Activated T-cell treated with anti-CD3 and anti-CD28 coated beads, Interleukin-2, amount 50 U/mL, for 48 hours (primary cell): ENCODE measurements at regions not wholly inside any gene's neighbourhood (a gene's known extent, or its start where the extent isn't known, plus 50 kb on each side); places are given as distances from the start of the nearest gene placed in this dataset.

Source experiments
- DNase-seq, 2 experiments: peaks; one replicate each; pipeline ENCODE4 v3.0.0-alpha.2; 2020

DNA sequence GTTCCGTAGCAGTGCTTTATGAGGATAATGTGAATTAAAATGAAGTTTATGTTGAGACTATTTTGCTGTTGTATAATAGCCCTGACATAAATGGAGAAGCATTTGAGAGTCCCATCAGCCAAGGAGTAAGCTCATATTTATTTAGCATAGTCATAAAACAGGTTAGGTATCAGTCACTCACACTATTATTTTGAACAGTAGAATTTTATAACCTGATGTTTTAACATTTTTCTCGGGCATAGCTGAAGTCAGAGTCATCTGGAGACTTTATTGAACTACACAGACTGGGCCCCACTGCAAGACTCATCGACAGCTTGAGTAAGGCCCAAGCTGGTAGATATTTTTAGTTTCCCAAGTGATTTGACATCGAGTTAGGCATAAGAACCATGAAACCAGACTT lies 620.3 kb upstream of the WWC1 start:
- no peak for DNase-seq

DNA sequence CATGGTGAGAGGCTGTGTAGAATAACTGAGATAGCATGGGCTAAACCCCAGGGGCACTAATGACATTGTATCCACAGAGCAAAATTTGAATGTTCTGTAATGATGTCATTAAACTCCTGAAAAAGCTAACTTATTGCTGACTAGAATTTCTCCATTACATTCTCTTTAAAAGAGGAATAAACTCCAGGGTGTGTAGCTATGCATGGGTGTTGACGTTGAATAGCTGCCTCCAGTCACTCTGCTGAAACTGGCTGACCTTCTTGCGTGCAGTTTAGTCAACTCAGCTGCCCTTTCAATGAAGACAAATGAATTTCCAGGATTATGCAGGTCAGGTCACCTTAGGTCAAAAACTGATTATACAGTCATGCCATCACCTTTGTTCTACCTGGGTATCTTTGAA lies 617.5 kb upstream of the WWC1 start:
- no peak for DNase-seq

DNA sequence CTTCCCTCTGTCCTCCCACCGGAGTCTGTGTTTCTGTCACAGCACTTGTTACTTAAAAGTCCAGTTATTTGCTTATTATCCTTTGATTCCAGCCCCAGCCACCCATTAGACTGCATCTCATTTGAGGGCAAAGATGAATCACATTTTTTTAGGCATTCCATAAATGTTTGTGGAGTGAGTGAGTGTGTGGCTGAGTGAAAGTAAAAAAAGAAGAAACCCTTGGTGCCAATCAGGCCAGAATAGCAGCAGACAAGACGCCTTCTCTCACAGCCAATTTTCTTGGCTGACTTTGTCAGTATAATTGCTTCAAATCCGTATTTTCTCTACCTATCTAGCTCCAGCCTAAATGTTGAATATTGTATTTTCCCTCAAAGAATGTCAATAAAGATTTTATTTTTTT lies 613.0 kb upstream of the WWC1 start:
- no peak for DNase-seq

DNA sequence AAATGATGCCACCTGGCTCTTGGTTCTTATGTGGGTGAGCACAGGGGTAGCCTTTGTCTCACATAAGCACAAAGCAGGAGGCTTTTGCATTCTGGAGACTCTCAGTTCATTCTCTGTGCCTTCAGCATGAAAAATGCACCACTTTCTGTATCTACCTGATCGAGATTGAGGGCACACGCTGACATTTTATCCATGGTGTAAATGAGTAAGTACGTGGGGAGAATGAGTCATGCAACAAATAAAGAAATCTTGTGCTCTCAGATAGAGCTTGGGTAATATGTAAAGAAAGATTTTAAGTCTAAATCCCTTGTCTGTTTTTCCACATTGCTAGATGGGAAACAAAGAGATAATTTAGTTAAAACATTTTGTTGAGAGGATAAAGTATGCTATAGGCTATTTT lies 607.2 kb upstream of the WWC1 start:
- DNase-seq: no peak

DNA sequence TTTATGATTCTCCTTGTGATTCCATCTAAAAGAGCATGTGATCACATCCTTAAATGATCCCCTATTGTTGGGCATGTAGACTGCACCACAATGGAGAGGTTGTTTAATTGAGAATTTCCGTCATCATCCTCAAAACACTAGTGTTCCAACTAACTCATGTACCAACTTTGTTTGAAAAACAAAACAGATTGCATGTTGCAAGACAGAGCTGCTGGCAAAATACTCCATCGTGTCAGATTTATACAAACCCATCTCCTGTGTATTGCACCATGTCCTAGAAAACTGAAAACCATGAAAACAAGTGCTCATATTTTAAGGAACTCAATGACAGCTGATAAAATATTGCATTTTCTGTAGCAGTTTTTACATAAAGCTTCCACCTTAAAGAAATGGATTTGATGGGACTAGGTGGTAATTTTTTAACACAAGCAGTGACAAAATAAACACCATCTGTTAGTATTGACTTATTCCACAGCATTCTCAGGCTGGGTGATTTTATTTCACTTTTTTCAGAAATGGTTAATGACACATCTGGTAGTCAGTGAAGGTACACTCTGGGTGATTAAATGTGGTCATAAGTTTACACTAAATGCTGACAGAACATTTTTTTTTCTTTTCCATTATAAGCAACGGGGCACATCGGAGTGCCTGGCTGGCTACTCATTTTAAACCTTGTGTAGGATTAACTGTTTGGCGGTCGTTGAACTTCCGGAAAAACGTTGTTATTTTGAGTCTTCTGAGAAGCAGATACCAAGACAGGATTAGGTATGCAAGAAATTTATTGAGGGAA lies 602.9 kb upstream of the WWC1 start:
- DNase-seq: no peak

DNA sequence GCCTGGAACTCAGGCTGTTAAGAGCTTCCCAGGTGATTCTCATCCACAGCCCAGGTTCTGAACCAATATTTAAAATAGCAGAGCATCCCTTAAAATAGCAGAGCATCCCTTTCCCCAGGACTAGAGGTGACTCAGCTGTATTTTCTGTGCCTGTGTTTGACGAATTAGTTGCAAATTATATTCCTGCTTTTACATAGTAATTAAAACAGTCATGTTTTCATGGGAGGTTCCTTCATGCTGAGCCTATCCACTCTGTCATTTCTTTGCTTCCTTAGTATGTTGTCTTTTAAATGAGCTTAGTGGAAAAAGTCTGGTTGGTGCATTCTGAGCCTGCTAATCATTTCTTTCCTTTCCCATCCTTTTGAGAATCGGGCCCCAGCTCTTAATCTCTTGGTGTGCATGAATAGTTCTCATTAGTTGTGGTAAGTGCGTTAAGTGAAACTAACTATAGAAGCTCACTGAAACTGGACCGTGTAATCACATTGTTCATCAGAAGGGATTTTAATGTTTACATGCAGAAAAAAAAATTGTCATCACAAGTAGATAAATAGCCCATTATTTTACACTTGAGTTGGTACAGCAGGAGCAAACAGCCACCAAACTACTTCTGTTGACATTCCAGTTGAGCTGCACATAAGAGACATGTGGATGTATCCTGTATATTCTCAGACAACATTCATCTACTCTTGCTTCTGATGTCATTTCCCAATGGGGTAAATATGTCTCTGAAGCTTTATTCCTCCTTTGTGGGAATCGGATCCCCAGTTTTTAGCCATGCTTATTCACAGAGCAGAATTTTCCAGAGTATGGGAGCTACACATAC lies 596.9 kb upstream of the WWC1 start:
- no peak for DNase-seq

DNA sequence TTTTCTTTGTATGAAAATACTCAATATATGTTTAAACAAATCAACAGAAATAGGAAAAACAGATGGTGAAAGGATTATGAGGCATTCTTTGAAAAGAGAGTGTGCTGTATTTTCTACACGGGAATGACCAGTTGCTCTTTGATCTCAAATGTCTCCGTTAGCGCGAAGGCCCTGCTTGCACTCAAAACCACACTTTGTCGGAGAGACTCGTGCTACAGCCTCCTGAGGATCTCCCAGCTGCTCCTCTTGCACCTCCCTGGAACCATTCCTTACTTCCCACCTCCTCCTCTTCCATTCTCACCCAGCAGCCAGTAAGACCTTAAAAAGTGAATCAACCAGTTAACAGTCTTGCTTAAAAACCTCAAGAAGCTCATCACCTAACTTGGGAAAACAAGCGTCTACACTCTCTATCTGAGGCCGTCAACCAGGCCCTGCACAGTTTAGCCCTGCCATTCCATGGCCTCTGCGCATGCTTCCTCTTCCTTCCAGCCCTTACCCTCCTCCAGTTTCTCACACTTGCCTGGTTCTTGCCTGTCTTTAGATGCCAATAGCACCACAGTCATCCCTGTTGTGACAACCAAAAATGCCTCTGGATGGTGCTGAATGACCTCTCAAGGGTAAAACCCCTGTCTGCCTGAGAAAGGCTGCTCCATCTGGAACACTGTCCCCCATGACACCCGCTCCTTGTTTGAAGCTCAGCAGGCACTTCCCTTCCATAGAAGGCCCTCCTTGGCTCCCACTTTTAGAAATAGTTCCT lies 594.7 kb upstream of the WWC1 start:
- no peak for DNase-seq

DNA sequence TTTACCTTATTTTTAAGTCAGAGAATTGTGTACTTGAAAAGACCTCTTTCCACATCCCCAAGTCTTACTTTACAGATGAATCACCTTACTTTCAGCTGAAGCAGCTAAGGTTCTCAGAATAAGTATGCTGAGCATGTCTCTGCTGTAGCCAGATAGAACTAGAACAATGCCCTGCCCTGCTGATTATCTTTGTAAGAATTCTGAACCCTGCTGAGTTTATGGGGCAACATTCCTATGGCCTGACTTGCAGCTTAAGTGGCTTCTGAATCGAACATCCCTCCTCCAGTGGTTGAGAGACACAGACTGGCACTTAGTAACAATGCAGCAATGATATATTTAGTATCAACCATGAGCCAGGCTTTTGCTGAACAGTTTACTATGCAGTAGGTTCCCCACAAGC lies 592.0 kb upstream of the WWC1 start:
- no peak for DNase-seq

DNA sequence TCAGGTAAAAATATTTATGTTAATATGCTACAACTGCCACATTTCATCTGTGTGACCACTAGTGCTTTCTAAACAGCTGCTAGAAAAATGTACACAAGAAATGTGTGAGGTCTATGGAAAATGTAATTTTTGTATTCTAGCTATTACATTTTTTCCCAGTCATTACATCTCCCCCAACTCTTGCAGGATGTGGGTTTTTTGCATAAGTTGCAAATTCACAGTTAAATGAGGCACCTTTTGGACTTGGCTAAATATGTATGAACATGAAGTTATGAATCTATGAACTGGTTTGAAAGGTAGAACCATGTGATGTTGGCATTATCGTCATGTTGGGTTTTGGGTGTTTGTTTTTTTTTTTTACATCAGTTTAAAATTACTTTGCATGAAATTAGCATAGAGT lies 590.4 kb upstream of the WWC1 start:
- DNase-seq: no peak

DNA sequence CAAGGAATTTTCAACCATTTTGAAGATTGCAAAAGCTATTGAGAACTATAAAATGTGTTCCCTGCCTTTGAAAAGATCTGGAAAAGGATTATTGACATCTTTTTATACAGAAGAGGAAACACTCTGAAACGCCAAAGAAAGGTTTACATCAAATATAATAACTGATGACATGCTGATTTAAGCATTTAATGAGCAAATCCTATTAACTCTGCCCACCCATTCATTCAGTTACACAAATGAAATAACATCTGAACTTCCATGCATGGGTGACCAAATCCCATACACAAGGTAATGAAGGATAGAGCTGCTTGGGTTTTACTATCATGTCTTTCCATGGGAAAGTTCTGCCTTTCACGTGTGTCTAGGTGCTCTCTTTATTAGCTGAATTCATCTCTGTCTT lies 589.4 kb upstream of the WWC1 start:
- no peak for DNase-seq

DNA sequence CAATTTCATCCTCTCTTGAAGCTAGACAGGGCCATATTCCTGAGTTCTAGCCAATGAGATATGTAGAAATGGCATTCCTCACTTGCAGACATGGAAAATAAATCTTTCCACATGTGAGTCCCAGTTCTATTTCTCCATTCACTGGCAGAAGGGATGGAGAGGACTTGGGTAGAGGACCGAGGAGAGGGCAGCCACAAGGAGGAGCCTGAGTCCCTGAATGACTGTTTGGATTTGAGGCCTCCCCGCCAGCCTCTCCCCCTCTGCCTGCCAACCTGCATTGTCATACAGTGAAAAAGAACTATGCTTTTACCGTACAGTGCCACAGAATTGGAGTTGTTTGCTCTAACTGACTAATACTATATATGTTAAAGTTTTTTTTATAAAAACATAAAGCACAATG lies 583.0 kb upstream of the WWC1 start:
- DNase-seq: no peak

DNA sequence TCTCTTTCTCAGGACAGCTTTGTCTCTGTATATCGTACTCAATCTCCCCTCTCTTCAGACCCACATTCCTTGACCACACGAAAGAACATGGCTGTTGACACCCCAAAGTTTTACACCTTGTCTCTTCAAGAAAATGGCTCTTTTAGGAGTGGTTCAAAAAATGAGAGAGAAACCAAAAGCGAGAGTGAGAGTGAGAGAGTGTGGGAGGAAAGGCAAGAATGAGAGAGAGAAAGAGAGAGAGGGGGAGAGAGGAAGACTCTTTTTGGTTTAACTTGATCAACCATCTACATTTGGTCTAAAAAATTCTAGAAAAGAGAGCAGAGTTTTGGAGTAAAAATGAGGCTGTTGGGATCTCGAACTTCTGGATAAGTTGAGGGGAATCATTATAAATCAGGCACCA lies 581.8 kb upstream of the WWC1 start:
- DNase-seq: no peak

DNA sequence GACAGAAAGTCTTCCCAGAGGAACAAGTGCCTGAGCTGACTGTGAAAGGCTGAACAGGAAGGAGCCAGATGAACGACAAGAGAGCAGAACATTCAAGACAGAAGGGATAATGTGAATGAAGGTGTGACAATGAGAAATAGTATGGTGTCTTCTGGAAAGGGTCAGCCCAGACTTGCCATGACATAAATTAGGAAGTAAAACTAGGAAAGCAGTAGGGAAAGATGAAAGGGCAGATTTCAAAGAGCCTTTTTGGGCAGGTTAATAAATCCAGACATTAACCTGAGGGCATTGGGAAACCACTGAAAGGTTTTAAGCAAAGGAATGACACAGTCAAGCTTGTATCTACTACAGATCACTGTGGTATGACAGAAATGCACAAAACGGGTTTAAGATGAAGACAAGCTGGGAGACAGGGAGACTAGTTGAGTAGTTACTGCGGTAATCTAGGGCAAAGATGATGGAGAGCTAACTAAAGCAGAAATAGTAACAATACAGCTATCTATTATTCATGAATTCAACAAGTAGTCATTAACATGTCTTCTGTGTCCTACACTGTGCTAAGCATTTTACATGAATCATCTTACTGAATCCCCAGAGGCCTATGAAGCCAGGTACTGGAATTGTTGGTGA lies 580.9 kb upstream of the WWC1 start:
- DNase-seq: no peak

DNA sequence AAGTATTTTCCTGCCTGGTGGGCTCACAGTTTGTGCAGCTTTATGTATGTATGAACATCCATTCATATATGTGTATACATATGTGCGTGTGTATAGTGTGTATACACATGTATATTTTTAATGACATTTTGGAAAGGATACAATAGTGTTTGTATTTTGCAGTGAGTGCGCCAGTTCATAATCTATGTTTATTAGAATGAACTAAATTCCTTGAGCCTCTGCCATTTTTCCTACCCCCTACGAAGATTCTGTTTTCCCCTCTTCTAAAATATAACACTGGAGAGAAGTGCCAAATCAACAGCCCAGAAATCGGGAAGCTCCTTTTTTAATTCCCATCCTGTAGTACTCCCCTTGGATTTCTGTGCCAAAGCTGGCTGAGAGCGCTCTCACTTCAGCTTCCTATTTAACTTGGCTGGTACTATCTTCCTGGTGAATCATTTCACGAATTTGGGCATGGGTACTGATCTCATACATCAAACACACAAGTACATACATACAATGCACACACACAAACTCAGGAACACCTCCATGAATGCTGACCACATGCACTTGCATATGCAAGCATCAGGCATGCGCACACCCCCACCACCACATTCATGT lies 578.4 kb upstream of the WWC1 start:
- no peak for DNase-seq

DNA sequence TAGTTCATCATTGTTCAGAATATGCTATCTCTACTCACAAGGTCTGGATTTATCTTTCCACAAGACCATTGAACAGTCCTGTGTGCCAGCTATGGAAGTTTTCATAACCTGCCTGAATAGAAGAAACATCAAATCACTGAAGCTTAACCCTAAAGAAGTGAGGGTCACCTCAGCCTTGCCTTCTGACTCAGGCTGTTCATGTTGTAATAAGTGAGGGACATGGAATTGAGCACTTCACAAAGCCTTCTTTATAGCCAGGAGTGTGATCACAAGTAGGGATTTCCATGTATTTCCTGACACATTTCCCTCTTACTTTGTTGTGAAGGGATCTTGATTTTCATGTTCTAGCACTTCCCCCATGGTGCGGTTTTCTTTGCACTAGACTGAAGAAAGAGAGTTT lies 577.5 kb upstream of the WWC1 start:
- no peak for DNase-seq

DNA sequence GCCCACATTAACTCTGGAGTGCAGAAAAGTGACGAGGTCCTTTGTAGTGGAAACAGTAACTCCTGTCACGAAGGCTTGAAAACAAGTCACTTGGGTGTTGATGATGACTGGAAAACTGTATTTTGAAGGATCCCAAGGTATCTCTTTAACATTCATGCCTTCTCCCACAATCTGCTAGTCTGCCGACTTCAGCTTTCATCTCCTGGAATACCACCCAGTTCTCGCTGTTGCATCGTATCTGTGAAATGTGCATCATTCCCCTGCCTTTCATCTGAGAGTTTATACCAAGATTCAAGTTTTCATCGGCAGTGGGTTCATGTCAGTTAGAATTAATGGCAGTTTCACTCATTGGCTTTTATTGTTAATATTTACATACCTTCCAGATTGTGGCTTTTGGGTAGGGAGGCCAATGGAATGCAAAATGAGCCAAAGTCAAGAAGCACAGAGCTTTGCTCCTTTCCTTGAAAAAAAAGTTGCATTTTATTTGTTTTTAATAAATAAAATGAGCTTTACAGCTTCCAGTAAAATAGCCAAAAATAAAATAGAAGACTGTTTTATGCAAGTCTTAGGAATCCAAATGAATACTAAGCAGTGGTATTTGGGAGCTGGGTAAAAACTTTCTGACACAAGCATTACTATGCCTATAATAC lies 575.2 kb upstream of the WWC1 start:
- DNase-seq: no peak

DNA sequence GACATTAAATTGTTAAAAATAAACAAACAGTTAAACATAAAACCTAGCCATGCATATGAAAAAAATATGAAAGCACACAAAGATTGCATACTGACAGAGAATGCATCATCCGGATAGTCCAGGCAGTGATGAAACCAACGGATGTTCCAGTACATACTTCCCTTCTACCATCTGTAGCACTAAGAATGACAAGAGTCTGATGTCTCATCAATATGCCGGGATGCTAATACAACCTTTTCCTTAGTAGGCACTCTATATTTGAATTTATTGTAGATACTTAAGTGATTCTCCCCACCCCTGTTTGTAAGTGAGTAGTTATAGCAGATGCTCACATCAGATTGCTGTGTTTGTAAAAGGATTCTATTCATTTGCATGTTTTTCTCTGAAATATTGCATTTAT lies 571.2 kb upstream of the WWC1 start:
- no peak for DNase-seq

DNA sequence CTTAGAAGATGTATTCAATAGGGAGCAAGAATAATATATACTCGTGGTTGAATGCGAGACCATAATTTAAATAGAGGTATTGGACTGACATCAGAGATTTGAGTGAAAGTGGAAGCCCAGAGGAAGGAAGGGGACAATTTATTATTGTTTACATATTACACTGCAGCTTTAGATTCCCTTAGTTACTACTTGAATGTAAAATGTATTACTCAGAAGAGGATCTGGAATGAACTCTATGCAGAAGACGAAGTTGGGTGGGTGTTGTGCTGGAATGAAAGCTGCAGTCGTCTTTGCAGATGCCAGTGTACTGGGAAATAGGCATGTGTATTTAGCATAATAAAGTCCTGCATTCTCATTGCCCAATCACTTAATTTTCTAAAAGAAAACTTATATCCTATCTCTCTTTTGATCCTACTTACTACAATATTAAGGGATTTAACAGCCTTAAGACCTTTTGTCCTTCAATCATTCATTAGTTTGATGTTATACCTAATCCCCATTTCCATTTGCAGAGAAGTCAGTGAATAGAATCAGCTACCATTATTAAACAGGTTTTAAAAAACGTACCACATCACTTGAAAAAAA lies 570.7 kb upstream of the WWC1 start:
- DNase-seq: no peak

DNA sequence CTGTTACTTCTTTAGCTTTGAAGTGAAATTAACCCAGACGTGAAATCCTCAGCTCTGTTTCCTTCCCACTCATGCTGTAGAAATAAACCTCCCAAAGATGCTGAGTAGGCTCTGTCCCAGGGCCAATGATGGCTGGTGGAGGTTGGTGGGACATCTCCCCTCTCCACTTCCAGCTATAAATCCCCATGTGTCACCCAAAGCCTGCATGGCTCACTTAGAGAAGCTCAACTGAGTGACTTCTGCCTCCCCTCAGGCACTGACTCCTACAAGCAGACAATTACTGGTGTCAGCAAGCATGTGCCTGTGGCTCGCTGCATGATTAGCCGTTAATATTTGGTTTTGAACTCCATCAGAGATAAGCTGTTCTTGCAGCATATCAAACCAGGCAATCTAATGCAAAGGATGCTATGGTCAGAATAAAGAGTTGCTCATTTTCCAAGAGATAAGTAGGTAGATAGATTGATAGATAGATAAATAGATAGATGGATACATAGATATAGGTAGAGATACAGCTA lies 569.5 kb upstream of the WWC1 start:
- no peak for DNase-seq

DNA sequence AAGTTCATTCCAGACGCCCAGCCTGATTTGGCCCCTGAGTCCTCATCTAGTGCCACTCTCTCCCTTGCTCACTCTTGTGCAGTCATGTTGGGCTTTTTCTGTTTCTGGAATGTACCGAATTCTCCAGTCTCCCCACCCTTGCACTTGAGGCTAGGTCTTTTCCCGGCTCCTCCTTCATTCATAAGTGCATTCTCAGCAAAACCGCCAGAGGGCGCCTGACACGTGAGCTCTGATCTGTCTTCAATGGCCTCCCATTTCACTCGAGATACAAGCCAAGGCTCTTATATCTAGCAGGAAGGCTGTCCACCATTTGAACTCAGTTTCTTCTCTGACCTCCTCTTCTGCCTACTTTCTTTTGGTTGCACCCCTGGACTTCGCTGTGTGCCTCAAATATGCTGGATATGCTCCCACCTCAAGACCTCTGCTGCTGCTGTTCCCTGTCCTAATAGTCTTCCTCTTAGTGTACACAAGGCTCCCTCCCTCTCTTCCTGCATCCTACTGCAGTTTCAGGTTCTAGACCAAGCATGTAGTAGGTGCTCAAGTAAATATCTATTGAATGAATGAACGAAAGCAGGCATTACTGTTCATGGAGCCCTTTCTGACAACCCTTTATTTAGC lies 568.1 kb upstream of the WWC1 start:
- DNase-seq: peak; percentile 78 to 79

DNA sequence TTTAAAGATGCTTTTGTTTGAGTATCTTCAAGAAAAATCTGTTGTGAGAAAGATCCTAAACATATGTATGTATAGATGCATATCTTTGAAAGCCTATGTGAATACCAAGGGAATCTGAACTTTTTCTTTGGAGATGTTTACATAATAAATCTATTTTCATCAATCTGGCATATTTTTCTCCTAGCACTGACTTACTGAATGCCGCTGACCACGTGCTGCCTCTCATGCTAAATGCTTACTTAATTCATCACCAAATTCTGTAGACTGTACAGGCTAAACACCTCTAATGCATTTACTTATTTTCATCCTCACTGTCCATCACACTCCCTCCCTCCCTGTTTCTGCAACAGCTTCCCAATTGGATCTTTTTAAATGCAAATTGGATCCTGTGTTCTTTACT lies 566.2 kb upstream of the WWC1 start:
- DNase-seq: no peak
